Pancreas (tissue), 10 donors: ENCODE measurements at regions not wholly inside any gene's neighbourhood (a gene's known extent, or its start where the extent isn't known, plus 50 kb on each side); places are given as distances from the start of the nearest gene placed in this dataset.
"Not testable (repeated sequence)": the region's sequence is repeated elsewhere in the genome, so short reads cannot be mapped to it uniquely, and the experiment has no call there.

Experiments
- ATAC-seq, 4 donors: fragments of 200-7000 bp; cut with Tn5 transposase; one replicate each; pipeline versions ENCODE4 v1.8.0 to v1.9.1; 2020; ENCODE audit warnings: mild to moderate bottlenecking in 4 of 4, moderate library complexity in 4 of 4
- DNase-seq, 6 donors: peaks; one replicate each; pipeline ENCODE4 v3.0.0-alpha.2; 2020
- FAIRE-seq: peaks from 2 replicates; lab custom pipeline; 2012; peaks lifted over from hg19 to GRCh38; lab: Jason Lieb, UNC
- H3K27ac ChIP-seq, 4 donors: fragments of 200-600 bp; sonication (generic); 1 replicate in 3 of 4; 2 replicates in 1 of 4; pipeline versions ENCODE4 v1.5.0 to v1.8.0; 2020
- H3K27me3 ChIP-seq, 4 donors: fragments of 200-600 bp; one replicate each; pipeline ENCODE4 v1.8.0; 2021
- H3K36me3 ChIP-seq, 3 donors: fragments of 200-600 bp; sonication (generic) in 1 of 3; one replicate each; pipeline versions ENCODE4 v1.5.0 to v1.8.0; 2020 to 2021
- H3K4me1 ChIP-seq, 3 donors: fragments of 200-600 bp; one replicate each; pipeline ENCODE4 v1.8.0; 2021
- H3K4me3 ChIP-seq, 4 donors: fragments of 200-600 bp; sonication (generic) in 2 of 4; one replicate each; pipeline versions ENCODE4 v1.5.0 to v1.8.0; 2020 to 2021
- H3K9me3 ChIP-seq, 4 donors: fragments of 200-600 bp; one replicate each; pipeline ENCODE4 v1.8.0; 2021
- WGBS, 2 donors: extraction: QIAGEN DNeasy Blood & Tissue Kit; methylation state at CpG; one replicate each; pipeline ENCODE4 v1.1.7; 2013; 5-methylcytosine and 5-hydroxymethylcytosine counted together
- intact Hi-C, 3 donors: fragments of 100-400 bp; cut with DNase I; formaldehyde crosslinking; loops; one replicate each; pipeline versions ENCODE4 v1.11.1 to v1.14.2; 2022
- TF ChIP-seq, protein P1 (sequence below), 4 donors: fragments of 200-600 bp; sonication (generic) in 3 of 4; IDR thresholded peaks; one replicate each; pipeline versions ENCODE4 v1.5.0 to v1.8.0; 2021; ENCODE audit warnings: antibody characterized with exemption in 4 of 4
- donor health status: healthy with polysubstance abuse.
- donor health status: DM: no; HTN: no; CAD: no; lungs with moderate emphysema.
- donor health status: DM: no; HTN: no; CAD: no.
- donor health status: control.
- donor health status: control.
- donor health status: Bipolar disorder and iron deficiency.
- donor health status: DM: yes; HTN: yes; CAD: no.
- donor health status: DM: no; HTN: no; CAD: no.
- donor health status: DM: no; HTN: no; CAD: no.
- donor health status: DM: yes; HTN: yes; CAD: no.

DNA sequence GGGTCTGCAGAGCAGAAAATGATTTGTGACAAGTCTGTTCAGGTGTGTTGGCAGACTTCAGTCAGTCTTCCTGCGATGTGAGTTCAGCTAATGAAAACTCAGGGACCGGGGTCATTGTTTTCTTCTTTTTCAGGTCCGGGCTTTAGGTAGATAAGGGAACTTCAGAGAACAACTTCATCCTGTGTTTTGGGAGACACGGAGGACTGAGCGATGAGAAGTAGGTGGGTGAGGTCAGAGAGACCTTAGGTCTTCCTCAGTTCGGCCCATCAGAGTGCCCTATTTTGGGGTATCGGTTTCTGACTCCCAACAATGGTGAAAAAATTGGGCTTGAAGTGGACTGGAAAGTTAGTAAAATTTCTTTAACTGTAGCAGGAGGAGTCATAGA lies 88.9 kb upstream of the ATF7IP2 start:
- no peak overlapping the region for H3K4me3 ChIP-seq
- H3K9me3 ChIP-seq, result no peaks in the 10 kb centered on the region
- FAIRE-seq (no peak), ATAC-seq (no peak), DNase-seq (no peak)
- H3K27me3 ChIP-seq, result no peaks in the 10 kb centered on the region
- WGBS, 2 donors, result 83 to 89% methylated on average over 7 of the region's 7 CpGs
- no peaks in the 10 kb centered on the region for H3K4me1 ChIP-seq
- no peaks in the 10 kb centered on the region for H3K36me3 ChIP-seq
- intact Hi-C loops, result no loop called here
- TF ChIP-seq, protein P1, sequence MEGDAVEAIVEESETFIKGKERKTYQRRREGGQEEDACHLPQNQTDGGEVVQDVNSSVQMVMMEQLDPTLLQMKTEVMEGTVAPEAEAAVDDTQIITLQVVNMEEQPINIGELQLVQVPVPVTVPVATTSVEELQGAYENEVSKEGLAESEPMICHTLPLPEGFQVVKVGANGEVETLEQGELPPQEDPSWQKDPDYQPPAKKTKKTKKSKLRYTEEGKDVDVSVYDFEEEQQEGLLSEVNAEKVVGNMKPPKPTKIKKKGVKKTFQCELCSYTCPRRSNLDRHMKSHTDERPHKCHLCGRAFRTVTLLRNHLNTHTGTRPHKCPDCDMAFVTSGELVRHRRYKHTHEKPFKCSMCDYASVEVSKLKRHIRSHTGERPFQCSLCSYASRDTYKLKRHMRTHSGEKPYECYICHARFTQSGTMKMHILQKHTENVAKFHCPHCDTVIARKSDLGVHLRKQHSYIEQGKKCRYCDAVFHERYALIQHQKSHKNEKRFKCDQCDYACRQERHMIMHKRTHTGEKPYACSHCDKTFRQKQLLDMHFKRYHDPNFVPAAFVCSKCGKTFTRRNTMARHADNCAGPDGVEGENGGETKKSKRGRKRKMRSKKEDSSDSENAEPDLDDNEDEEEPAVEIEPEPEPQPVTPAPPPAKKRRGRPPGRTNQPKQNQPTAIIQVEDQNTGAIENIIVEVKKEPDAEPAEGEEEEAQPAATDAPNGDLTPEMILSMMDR (IDR thresholded peaks at IDR 0.05), result no peak
- peak overlapping the region in 1 of 4 donors; percentile 18 for H3K27ac ChIP-seq

DNA sequence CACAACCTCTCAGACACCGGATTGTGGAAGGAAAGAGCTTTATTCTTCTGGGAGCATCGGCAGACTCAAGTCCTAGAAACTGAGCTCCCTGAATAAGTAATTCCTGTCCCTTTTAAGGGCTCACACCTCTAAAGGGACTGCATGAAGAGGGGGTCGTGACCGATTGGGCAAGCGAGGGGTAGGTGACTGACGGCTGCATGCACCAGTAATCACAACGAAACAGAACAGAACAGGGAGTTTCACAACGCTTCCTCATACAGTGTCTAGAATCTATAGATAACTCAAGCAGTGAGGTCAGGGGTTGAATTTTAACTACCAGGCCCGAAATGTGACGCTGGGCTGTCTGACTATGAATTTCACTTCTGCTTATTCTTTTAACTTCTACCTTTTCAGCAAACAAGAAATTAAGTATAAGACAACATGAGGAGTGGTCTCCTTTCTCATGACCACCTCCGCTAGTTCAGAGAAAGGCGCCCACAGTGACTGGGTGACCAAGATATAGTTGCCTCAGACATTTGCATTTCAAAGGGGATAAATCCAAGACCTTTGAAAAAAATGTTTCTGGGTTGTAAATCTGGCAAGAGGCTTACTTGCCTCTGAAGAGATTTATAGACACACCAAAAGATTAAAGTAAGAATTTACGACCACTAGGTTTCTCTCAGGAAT lies 88.4 kb upstream of the ATF7IP2 start:
- ATAC-seq (peak in 1 of 4 donors; percentile 68), FAIRE-seq (no peak), DNase-seq (peak in 1 of 6 donors; percentile 29)
- TF ChIP-seq, protein P1 (IDR thresholded peaks at IDR 0.05), result no peak
- Histone ChIP-seq H3K36me3 (no peaks in the 10 kb centered on the region), H3K4me1 (no peaks in the 10 kb centered on the region), H3K9me3 (no peaks in the 10 kb centered on the region), H3K27me3 (no peaks in the 10 kb centered on the region), H3K27ac (peak overlapping the region in 1 of 4 donors; percentile 18), H3K4me3 (no peak overlapping the region)
- WGBS, 2 donors, result 66 to 73% methylated on average over 13 of the region's 13 CpGs
- intact Hi-C loops, result no loop called here

DNA sequence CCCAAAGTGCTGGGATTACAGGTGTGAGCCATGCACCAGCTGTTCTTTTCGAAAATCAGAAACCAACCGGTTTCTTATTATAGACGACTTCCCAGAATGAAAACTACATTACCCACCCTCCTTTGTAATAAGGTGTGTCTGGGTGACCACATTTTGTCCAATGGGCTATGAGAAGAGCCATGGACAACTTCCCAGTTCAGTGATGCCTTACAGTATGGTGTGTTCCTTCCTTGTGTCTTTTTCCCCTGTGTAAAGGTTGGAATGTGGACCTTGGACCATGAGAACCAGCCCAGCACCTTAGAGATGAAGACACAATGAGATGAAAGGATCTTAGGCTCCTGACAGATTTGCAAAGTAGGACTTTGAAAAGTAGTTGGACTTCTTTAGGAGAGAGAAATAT lies 85.0 kb upstream of the ATF7IP2 start:
- H3K36me3 ChIP-seq, result no peaks in the 10 kb centered on the region
- TF ChIP-seq, protein P1 (IDR thresholded peaks at IDR 0.05), result no peak
- no peaks in the 10 kb centered on the region for H3K4me1 ChIP-seq
- WGBS, 2 donors, result 85 to 89% methylated on average over 3 of the region's 3 CpGs
- FAIRE-seq (no peak), DNase-seq (no peak), ATAC-seq (no peak)
- no peak overlapping the region for H3K27ac ChIP-seq
- no peak overlapping the region for H3K4me3 ChIP-seq
- intact Hi-C loops, result no loop called here
- no peaks in the 10 kb centered on the region for H3K27me3 ChIP-seq
- H3K9me3 ChIP-seq, result no peaks in the 10 kb centered on the region

DNA sequence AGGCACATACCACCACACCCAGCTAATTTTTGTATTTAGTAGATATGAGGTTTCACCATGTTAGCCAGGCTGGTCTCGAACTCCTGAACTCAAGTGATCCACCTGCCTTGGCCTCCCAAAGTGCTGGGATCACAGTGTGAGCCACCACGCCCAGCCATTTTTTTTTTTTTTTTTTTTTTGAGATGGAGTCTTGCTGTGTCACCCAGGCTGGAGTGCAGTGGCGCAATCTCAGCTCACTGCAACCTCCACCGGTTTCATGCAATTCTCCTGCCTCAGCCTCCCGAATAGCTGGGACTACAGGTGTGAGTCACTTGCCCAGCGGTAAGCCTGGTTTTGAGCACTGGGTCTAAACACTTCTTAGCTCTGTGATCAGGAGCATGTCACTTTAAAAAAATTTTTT lies 84.3 kb upstream of the ATF7IP2 start:
- H3K36me3 ChIP-seq, H3K27me3 ChIP-seq, H3K27ac ChIP-seq, FAIRE-seq, H3K4me3 ChIP-seq, ATAC-seq, H3K4me1 ChIP-seq, H3K9me3 ChIP-seq, intact Hi-C loops: not testable (repeated sequence)
- WGBS, 2 donors, result 90 to 91% methylated on average over 5 to 6 of the region's 6 CpGs
- peak in 1 of 6 donors; percentile 0 for DNase-seq

DNA sequence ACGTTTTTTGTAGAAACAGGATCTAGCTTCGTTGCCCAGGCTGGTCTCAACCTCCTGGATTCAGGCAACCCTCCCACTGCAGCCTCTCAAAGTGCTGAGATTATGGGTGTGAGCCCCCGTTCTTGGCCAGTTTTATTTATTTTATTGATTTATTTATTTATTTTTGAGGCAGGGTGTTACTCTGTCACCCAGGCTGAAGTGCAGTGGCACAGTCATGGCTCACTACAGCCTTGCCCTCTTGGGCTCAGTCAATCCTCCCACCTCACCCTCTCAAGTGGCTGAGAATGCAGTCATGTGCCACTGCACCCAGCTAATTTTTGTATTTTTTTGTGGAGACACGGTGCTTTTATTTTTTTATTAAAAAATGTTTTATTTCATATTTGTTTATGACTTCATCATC lies 79.9 kb upstream of the ATF7IP2 start:
- 69% methylated on average over 4 of the region's 4 CpGs for WGBS, 2 donors
- H3K36me3 ChIP-seq, result no peaks in the 10 kb centered on the region
- ATAC-seq (no peak), FAIRE-seq (no peak), DNase-seq (no peak)
- TF ChIP-seq, protein P1 (IDR thresholded peaks at IDR 0.05), result no peak
- intact Hi-C loops, result no loop called here
- no peaks in the 10 kb centered on the region for H3K4me1 ChIP-seq
- no peaks in the 10 kb centered on the region for H3K9me3 ChIP-seq
- no peaks in the 10 kb centered on the region for H3K27me3 ChIP-seq
- H3K4me3 ChIP-seq, result no peak overlapping the region
- no peak overlapping the region for H3K27ac ChIP-seq
